DMS 273 (cell line): ENCODE measurements at regions not wholly inside any gene's neighbourhood (a gene's known extent, or its start where the extent isn't known, plus 50 kb on each side); places are given as distances from the start of the nearest gene placed in this dataset.

Source experiments
- DNase-seq: peaks from one replicate; lab custom pipeline; 2025; ENCODE audit not compliant: unreplicated experiment; lab: John Stamatoyannopoulos, UW

GRCh38 chr16:77652399-77652798 is 69.9 kb upstream of the NUDT7 start:
- DNase-seq: no peak

GRCh38 chr16:77657016-77657415 is 65.3 kb upstream of the NUDT7 start:
- peak; percentile 10 for DNase-seq

- DNase-seq: peak; percentile 70
These were observed 62.0 kb upstream of the NUDT7 start for GRCh38 chr16:77660311-77660710.

- no peak for DNase-seq
These were observed 60.1 kb upstream of the NUDT7 start for GRCh38 chr16:77662246-77662645.

GRCh38 chr16:77663711-77664110 is 58.6 kb upstream of the NUDT7 start:
- DNase-seq: peak; percentile 8

GRCh38 chr16:77666771-77667170 is 55.5 kb upstream of the NUDT7 start:
- DNase-seq: no peak

- no peak for DNase-seq
These were observed 54.1 kb upstream of the NUDT7 start for GRCh38 chr16:77668201-77668600.

GRCh38 chr16:77669057-77669456 is 53.3 kb upstream of the NUDT7 start:
- no peak for DNase-seq
